HG02763 (cell line): ENCODE measurements at regions not wholly inside any gene's neighbourhood (a gene's known extent, or its start where the extent isn't known, plus 50 kb on each side); places are given as distances from the start of the nearest gene placed in this dataset.

Experiments
- ATAC-seq: cut with Tn5 transposase; IDR thresholded peaks from one replicate; pipeline ENCODE4 v1.9.1; 2021; ENCODE audit warnings: mild to moderate bottlenecking, moderate library complexity; ENCODE audit not compliant: unreplicated experiment

DNA sequence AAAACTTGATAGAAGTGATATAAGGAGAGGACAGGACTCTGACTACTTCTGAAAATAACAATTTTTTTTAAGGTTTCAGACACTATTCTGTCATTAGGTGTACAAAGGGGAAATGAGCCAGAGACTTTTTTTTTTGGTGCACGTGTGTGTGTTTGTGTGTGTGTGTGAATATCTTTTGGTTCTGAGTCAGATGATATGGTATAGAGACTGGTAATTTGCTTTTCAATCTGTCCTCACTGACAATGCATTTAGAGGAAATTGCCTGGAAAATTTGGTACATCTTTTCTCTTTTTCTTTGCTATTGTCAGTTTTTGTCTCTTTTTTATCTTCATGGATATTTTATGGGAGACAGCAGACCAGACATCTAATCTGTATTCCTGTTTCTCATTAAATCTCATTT, 59.3 kb downstream of the DDIT4L start:
- no peak for ATAC-seq

DNA sequence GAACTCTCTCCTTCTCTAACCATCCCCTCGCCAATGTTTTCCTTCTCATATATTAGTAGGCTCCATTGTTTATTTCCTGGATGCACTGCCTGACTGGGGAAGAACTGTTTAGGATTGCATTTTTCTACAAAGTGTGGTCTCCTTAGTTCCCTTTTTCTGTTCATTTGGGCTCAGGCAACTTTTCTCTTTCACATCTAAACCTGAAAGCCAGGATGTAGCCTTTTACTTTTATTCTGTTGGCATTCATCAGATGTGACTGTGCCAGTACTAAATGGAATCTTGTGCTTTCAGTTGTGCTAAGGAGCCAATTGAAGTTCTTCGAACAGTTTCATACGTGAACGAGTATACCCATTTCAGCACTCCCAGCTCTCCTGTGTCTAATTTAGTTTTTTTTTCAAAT, 59.8 kb downstream of the DDIT4L start:
- no peak for ATAC-seq

DNA sequence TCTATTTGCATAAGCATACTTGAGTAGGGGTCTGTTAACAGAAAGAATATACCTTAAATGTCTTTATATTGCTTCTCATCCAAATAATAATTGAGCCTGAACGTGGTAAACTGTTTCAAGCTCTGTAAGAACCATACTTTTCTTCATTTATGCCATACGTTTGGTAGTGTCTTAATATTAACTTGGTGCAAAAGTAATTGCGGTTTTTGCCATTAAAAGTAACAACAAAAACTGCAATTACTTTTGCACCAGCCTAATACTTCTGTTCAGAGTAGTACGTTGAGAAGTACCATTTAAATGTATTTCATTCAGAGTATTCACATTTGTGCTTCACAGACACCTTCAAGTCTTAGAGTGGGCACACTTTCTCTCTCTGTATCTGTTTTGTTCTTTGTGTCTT, 60.5 kb downstream of the DDIT4L start:
- ATAC-seq, result no peak

DNA sequence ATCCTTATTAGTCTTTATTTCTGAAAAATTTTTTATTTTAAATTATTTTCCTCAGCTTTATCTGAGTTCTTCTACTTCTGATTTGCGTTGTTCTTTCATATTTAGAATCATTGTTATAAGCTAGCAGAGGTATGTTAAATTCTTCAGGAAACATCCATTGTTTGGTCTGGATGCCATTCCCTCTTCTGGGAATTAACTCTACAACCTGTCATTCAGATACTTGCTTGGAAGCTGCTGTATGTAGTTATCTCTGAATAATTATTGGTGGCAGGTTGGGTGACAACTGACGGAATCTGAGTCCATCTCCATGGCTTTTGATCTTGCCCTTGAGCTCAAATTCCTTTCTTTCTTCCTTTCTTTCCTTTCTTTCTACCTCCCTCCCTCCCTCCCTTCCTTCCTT, 61.9 kb downstream of the DDIT4L start:
- ATAC-seq, result no peak

DNA sequence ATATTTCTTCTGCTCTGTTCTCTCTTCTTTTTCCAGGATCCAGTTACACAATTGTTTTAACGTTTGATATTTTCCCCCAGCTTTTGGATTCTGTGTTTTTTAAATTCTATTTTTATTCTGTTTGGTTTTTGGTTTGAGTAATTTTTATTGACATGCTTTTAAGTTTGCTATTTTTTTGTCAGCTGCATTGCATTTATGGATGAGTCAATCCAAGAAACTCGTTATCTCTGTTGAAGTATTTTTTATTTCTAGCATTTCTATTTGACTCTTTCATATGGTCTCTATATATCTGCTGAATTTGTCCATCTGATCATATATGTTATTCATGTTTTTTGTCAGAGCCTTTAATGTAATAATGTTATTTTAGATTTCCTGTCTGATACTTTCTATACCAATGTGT, 65.6 kb downstream of the DDIT4L start:
- ATAC-seq, result no peak

DNA sequence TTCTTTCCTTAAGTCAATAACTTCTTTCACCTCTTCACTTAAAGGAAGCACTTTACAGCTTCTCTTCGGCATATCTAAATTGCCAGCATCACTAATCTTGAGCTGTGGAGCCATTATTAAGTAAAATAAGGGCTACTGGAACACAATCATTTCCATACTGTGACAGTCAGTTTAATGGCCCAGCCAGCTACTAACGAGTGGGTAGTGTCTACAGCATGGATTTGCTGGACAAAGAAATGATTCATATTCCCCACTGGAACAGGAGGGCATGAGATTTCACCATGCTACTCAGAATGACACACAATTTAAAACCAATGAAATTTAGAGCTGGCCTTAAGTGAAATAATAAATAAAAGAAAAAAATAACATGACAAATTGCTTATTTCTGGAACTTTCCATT, 72.1 kb downstream of the DDIT4L start:
- no peak for ATAC-seq

DNA sequence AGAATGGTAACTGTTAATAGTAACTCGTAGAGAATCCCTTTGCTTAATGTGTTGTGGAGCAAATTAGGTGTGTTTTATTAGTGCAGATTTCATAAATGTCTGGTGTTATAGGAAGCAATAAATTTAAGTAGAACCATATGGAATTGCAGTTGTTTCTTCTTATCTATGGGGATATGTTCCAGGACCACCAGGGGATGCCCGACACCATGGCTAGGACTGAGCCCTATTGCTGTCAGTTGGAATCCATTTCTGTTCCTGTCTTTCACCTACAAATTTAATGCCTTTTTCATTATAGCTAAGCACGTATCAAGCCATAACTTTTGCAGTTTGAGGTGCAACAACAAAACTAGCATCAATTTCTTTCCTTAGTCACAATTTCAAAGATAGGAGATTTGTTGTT, 72.5 kb downstream of the DDIT4L start:
- ATAC-seq, result no peak

DNA sequence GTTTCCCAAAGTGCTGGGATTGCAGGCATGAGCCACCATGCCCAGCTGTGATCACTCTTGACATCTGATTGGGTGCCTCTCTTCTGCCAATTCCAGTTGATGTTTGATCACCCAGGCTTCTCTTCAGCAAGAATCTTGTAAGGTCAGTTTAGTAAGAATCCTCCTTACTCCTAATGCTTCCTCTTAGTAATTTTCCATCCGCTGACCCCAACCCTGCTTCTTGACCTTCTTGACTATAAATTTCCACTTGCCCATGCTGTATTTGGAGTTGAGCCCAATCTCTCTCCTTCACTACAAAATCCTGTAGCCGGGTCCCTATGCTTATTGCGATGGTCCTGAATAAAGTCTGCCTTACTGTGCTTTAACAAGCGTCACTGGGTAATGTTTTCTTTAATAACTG, 75.4 kb downstream of the DDIT4L start:
- ATAC-seq, result no peak

DNA sequence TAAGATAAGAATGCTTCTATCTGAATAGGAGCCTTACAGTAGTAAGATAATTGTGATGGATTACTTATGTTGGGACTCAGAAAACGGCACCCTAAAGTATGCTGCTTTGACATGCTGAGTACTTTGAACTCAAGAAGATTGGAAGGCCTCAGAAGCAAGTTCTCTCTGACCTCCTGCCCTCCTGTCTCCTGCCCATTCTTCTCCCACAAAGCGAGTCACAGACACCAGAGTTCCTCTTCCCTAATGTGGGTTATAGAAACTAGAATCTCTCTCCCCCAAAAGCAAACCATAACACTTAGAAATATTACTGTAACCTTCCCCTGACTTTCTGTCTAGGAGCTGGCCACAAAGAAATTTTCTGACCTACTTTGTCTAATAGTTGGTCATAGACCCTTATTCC, 76.5 kb downstream of the DDIT4L start:
- no peak for ATAC-seq

DNA sequence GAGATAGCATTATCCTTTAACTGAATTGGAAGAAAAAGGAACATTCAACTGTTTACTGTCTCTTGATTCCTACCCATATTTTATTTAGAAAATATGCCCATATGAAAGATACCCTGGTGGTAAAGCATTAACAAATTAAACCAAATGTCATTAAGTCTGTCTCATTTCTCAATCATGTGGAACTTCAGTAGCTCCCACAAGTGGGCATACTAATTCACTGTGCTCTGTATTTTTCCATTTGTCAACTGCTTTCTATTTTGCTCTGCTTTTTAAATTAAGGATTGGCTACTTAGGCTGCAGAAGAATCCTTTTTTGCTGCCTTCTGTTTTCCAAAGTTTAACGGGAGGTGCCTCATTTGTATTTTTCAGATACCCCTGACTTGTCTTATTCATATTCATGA, 77.2 kb downstream of the DDIT4L start:
- no peak for ATAC-seq

DNA sequence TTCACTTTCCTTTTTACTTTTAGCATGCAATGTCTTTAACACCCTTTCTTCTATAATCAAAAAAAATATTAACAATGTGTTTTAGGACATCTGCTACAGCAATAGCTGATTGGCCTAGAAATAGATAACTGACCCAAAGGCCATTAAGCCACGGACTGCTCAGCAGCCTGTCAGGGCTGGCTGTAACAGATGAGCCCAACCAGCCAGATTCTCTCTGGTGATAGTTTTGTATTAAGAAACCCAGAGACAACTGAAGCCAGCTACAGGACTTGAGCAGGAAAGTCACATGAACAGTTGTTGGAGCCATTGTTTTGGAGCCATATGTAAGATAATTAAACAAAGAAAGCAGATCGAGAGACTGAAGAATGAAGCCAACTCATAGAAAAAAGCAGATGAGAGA, 80.3 kb downstream of the DDIT4L start:
- no peak for ATAC-seq

DNA sequence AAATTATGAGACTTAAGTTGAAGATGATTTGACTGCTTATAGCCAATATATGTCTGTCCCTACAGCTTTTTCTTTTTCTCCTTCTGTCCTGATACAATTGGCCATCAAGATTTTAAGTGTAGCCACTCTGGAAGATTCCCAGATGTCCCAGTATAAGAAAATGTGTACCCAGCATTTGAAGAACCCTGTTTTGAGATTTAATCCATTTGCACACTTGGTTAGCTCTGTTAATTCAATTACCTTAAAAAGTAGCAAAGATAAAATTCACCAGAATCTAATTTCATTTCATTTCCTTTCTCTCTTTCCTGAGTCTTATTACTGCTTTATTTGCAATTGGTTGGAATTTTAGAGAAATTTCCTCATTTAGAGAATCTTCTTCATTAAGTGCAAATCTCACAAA, 81.4 kb downstream of the DDIT4L start:
- ATAC-seq, result no peak

DNA sequence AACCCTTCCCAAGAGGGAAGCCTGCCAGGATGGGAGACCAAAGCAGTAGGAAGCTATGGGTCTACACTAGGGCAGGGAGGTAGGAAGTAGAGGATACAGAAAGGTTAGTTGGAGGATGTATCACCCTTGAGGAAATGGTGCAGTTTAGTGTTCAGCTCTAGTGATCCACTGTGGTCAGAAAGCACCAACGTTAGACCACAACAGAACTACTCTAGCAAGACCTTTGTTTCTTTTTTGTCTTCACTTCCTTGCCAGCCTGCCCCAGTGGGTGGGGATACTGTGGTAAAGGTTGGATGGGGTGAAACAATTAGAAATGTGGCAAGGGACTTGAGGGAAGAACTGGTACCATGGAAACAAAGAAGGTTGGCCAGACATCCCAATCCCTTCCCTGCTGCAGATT, 83.3 kb downstream of the DDIT4L start:
- ATAC-seq, result peak; percentile 99

DNA sequence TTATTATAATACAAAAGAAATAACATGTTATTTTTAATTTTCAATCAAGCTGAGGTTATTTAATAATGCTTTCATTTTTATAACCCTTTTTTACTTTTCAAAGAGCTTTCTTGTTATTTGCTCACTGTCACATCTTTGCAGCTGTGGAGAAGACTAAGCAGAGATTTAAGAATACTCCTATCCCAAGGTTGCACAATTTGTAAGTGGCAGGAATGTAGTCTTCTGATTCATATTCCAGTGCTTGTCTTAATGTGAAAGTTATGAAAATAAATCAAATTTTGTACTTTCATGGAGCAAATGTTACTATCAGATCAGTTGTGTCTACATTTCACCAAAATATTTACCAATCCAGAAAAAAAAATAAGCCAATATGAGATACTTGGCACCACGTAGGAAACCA, 86.6 kb downstream of the DDIT4L start:
- ATAC-seq, result no peak

DNA sequence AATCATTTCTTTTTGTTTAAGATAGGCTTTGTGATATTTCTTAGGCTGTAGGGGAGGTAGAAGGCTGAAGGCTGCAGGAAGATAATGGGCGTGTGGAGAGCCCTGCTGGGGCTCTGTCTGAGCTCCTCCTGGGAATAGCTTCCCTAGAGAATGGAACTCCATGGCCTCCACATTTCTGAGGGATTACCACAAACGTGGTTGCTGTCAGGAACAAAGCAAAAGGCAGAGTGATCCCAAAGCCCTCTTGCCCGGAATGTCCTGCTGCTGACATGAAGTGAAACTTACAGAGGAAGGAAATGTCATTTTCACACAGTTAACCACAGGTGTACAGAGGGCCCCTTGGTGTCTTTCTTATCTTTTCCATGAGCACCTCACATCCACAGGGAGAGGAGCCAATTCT, 89.3 kb downstream of the DDIT4L start:
- ATAC-seq, result peak; percentile 45

DNA sequence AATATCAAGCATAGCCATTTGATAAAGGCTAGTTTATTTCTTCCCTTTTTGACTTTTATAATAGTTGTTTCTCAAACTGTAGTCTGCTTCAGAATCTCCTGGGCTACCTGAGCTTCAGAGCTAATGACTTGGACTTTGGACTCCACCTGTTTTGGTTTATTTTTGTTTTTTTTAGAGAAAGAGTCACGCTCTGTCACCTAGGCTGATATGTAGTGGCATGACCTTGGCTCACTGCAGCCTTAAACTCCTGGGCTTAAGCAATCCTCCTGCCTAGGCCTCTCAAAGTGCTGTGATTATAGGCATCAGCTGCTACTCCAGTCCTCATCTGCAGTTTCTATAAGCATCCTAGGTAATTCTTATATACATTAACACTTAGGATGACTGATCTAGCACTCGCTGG, 90.5 kb downstream of the DDIT4L start:
- ATAC-seq, result no peak

DNA sequence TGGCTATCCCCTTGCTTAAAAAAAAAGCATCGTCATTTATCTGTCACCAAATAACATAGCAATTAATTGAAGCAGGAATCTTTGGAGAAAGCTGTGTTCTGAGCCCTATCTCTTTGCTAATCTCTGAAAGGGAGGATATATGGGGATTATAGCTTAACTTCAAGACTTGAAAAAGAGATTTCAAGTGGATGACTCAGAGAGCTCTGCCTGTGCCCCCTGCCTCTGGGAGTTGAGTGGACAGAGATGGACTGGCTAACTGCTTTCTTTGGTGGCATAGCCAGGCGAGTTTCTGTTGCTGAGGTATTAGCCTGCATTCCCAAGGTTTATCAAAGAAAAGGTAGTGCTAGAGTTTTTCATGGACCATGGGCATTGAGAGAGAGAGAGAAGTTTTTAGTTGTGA, 91.6 kb downstream of the DDIT4L start:
- no peak for ATAC-seq

DNA sequence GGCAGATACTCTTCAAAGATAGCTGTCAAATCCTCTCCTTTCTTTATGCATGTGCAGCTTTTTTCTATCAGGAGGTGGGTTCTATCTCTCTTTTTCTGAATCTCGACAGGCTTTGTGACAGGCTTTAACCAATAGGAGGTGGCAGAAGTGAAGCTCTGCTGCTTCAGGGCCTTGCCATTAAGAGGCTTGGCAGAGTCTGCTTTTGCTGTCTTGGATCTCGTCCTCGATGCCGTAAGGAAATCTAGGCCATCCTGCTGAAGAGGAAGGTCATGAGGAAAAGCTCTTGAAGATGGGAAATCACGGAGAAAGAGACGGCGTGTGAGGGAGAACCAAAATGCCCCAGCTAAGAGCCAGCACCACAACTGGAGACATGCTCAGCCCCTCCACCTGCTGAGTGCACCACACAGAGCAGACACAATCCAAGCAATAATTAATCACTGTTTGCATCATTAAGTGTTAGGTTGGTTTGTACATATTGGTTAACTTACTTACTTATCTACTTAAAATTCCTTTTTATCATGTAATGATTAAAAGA, 92.2 kb downstream of the DDIT4L start:
- no peak for ATAC-seq

DNA sequence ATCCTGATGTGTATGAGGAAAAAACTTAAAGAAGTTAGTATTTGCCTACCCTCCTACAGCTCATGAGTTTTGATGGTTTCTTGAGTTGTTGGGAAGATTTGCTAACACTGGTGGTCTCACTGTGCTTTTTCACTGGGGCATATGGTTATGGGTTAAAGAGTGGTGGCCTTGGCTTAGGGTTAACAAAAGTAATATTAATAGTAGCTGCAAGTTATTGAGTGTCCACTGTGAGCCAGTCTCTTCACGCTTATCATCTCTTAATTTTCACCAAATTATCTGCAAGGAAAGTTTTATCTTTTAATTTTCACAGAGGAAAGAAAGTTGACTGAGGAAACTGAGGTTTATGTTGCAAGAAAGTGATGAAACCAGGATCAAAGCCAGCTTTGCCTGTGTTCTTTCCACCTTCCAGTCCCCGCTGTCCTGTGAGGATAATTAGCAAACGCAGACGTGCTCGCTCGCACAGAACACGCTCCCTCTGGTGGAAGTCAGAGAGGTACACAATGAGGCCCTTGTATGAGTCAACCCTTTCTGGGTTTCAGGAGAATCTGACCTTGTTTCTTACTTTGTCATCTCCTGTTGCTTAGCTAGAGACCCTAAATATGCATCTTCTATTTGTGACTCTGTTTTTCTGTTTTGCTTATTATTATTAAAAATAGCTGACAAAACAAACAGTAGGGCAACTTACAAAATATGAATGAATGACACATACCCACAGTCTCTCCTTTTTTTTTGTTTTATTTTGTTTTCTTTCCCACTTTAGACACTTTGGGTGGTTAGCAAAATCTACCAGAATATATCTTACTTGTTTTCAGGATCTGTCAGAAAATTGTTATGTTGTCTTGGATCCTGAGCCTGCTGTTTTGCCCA, 94.3 kb downstream of the DDIT4L start:
- ATAC-seq, result peak; percentile 87

DNA sequence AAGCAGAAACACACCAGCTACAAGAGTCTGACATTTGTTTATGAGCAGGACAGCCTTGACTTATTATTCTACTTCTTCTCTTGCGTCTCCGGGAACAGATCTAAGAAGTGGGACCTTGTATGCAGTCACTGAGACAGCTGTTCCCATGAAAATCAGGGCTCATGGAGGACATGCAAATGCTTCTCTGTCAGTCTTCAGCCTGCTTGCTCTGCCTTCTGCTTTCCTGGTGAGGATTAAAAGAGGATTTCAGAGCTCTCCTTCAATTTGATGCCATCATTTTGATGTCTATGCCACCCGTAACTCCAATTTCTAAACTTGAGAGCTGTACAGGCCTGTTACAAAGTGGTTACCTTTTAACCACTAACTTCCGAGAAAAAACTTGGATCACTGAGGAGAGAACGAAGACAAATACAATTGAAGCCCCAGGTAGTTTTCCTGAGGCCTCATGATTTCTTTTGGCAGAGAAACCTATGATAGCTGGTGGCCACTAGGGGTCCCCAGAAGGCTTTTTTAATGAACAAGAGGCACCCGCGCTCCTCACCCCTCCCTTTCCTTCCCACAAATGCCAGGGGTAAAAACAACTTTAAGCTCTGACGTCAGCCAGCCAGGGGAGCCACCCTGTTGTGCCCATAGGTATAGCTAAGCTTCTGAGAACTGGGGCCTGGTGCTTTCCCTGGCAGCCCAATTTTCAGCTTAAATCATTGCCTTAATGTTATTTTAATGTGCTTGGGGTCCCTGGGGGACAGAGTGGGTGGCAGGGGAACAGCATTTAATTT, 97.0 kb downstream of the DDIT4L start:
- ATAC-seq, result peak; percentile 83

DNA sequence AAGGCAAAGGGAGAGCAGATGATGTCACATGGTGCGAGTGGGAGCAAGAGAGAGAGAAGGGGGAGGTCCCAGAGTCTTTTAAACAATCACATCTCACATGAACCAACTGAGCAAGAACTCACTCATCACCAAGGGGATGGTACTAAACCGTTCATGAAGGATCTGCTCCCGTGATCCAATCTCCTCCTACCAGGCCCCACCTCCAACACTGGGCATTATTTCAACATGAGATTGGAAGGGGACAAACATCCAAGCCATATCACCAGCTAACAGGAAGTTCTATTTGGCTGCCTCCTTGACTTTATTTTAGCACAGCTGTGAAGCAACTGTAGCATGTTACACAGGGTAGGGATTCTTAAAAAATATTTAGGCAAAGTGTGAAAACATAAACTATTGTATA, 102.5 kb downstream of the DDIT4L start:
- ATAC-seq, result no peak

DNA sequence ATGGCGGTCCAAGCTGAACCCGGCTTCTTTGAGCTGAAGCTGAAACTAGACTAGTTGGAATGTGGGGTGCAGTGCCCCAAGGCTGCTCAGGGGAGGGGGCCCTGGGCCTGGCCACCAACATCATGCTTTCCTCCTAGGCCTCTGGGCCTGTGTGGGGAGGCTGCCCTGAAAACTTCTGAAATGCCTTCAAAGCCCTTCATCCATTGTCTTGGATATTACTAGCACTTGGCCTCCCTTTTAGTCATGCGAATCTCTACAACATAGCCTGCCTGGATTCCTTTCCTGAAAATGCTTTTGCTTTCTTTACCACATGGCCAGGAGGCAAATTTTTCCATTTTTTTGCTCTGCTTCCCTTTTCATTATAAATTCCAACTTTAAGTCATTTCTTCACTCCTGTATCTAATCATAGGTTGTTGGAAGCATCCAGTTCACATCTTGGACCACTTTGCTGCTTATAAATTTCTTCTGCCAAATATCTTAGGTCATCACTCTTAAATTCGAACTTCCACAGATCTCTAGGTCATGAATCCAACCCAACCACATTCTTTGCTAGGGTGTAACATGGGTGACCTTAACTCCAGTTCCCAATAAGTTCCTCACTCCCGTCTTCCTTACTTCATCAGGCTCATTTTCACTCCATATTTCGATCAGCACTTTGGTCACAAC, 103.4 kb downstream of the DDIT4L start:
- ATAC-seq, result no peak
